ENCODE measurements at regions not wholly inside any gene's neighbourhood (a gene's known extent, or its start where the extent isn't known, plus 50 kb on each side); places are given as distances from the start of the nearest gene placed in this dataset.

DNA sequence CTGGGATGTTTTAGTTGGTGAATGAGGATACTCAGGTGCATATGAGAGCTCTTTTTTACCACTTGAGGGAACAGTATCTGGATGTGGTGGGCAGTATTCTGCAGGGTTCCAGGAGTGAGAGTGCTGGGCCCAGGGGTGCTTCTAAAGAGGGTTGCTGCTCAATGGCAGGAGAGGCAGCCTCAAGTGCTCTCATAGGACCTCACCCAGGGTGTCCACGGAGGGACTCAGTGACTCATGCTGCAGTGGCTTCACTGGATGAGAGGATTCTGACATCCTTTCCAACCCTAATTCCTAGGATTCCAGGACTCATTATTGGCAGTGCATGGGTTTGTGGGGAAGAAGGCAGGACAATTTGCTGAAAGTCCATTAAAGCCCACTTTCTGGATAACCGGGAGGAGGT lies 176.6 kb upstream of the FERMT1 start:
- TF ChIP-seq, protein P1, sequence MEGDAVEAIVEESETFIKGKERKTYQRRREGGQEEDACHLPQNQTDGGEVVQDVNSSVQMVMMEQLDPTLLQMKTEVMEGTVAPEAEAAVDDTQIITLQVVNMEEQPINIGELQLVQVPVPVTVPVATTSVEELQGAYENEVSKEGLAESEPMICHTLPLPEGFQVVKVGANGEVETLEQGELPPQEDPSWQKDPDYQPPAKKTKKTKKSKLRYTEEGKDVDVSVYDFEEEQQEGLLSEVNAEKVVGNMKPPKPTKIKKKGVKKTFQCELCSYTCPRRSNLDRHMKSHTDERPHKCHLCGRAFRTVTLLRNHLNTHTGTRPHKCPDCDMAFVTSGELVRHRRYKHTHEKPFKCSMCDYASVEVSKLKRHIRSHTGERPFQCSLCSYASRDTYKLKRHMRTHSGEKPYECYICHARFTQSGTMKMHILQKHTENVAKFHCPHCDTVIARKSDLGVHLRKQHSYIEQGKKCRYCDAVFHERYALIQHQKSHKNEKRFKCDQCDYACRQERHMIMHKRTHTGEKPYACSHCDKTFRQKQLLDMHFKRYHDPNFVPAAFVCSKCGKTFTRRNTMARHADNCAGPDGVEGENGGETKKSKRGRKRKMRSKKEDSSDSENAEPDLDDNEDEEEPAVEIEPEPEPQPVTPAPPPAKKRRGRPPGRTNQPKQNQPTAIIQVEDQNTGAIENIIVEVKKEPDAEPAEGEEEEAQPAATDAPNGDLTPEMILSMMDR (IDR thresholded peaks at IDR 0.05): no peak
- no peak for TF ChIP-seq TCF7L2 (IDR thresholded peaks at IDR 0.05; ENCODE audit: low read depth, low read length)
- no peak for TF ChIP-seq POLR2AphosphoS5 (IDR thresholded peaks at IDR 0.05; ENCODE audit: low read depth, low read length)
- TF ChIP-seq, protein P2, sequence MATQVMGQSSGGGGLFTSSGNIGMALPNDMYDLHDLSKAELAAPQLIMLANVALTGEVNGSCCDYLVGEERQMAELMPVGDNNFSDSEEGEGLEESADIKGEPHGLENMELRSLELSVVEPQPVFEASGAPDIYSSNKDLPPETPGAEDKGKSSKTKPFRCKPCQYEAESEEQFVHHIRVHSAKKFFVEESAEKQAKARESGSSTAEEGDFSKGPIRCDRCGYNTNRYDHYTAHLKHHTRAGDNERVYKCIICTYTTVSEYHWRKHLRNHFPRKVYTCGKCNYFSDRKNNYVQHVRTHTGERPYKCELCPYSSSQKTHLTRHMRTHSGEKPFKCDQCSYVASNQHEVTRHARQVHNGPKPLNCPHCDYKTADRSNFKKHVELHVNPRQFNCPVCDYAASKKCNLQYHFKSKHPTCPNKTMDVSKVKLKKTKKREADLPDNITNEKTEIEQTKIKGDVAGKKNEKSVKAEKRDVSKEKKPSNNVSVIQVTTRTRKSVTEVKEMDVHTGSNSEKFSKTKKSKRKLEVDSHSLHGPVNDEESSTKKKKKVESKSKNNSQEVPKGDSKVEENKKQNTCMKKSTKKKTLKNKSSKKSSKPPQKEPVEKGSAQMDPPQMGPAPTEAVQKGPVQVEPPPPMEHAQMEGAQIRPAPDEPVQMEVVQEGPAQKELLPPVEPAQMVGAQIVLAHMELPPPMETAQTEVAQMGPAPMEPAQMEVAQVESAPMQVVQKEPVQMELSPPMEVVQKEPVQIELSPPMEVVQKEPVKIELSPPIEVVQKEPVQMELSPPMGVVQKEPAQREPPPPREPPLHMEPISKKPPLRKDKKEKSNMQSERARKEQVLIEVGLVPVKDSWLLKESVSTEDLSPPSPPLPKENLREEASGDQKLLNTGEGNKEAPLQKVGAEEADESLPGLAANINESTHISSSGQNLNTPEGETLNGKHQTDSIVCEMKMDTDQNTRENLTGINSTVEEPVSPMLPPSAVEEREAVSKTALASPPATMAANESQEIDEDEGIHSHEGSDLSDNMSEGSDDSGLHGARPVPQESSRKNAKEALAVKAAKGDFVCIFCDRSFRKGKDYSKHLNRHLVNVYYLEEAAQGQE (IDR thresholded peaks at IDR 0.05; ENCODE audit: insufficient read depth in 1 of 2, low read depth in 2 of 2, low read length in 1 of 2): no peak
- TF ChIP-seq SIN3A (IDR thresholded peaks at IDR 0.05; ENCODE audit: borderline replicate concordance, insufficient read depth, low read depth, low read length): no peak
